Neural cell (in vitro differentiated cells): ENCODE measurements at regions not wholly inside any gene's neighbourhood (a gene's known extent, or its start where the extent isn't known, plus 50 kb on each side); places are given as distances from the start of the nearest gene placed in this dataset.

ENCODE experiments used
- EP300 ChIP-seq: fragments of 450-650 bp; conservative IDR thresholded peaks from 2 replicates; pipeline ENCODE4 v1.6.1; 2014; ENCODE audit warnings: antibody characterized with exemption, mild to moderate bottlenecking, moderate library complexity; ENCODE audit not compliant: poor library complexity, severe bottlenecking
- EZH2 ChIP-seq: fragments of 200-600, 300-800 bp; shearing (Covaris generic), sonication (generic); IDR thresholded peaks from 2 replicates; pipeline ENCODE4 v1.6.1; 2014; ENCODE audit warnings: antibody characterized with exemption, low read length, borderline replicate concordance, mild to moderate bottlenecking; ENCODE audit not compliant: insufficient read depth, poor library complexity, severe bottlenecking
- TAF1 ChIP-seq: IDR thresholded peaks from 2 replicates; pipeline ENCODE4 v1.6.1; 2012; ENCODE audit warnings: low read depth
- TF ChIP-seq, protein P1 (sequence below): fragments of 450-650 bp; IDR thresholded peaks from 2 replicates; pipeline ENCODE4 v1.5.1; 2014; ENCODE audit warnings: antibody characterized with exemption, mild to moderate bottlenecking, moderate library complexity; ENCODE audit not compliant: poor library complexity, severe bottlenecking
- TF ChIP-seq, protein P2 (sequence below): IDR thresholded peaks from 2 replicates; pipeline ENCODE4 v1.6.1; 2012; ENCODE audit warnings: borderline replicate concordance

DNA sequence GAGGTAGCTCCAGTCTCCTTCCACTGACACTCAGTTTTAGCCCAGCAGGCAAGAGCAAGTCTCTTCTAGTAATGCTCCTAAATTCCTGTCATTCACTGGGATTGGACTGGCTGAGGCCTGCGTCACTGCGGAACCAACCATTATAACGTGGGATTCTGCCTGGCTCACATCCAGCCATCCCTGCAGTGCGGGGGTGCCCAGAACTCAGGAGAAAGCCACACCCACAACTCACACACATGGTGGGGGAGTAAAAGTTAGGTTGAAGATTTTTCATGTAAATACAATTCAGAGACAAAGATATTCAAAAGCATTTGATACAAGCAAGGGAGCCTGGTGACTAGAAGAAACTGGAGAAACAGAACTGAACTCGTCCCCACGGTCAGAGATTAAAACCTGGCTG, 504.0 kb upstream of the CDH4 start:
- TF ChIP-seq, protein P1, sequence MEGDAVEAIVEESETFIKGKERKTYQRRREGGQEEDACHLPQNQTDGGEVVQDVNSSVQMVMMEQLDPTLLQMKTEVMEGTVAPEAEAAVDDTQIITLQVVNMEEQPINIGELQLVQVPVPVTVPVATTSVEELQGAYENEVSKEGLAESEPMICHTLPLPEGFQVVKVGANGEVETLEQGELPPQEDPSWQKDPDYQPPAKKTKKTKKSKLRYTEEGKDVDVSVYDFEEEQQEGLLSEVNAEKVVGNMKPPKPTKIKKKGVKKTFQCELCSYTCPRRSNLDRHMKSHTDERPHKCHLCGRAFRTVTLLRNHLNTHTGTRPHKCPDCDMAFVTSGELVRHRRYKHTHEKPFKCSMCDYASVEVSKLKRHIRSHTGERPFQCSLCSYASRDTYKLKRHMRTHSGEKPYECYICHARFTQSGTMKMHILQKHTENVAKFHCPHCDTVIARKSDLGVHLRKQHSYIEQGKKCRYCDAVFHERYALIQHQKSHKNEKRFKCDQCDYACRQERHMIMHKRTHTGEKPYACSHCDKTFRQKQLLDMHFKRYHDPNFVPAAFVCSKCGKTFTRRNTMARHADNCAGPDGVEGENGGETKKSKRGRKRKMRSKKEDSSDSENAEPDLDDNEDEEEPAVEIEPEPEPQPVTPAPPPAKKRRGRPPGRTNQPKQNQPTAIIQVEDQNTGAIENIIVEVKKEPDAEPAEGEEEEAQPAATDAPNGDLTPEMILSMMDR = no peak
- TF ChIP-seq, protein P2, sequence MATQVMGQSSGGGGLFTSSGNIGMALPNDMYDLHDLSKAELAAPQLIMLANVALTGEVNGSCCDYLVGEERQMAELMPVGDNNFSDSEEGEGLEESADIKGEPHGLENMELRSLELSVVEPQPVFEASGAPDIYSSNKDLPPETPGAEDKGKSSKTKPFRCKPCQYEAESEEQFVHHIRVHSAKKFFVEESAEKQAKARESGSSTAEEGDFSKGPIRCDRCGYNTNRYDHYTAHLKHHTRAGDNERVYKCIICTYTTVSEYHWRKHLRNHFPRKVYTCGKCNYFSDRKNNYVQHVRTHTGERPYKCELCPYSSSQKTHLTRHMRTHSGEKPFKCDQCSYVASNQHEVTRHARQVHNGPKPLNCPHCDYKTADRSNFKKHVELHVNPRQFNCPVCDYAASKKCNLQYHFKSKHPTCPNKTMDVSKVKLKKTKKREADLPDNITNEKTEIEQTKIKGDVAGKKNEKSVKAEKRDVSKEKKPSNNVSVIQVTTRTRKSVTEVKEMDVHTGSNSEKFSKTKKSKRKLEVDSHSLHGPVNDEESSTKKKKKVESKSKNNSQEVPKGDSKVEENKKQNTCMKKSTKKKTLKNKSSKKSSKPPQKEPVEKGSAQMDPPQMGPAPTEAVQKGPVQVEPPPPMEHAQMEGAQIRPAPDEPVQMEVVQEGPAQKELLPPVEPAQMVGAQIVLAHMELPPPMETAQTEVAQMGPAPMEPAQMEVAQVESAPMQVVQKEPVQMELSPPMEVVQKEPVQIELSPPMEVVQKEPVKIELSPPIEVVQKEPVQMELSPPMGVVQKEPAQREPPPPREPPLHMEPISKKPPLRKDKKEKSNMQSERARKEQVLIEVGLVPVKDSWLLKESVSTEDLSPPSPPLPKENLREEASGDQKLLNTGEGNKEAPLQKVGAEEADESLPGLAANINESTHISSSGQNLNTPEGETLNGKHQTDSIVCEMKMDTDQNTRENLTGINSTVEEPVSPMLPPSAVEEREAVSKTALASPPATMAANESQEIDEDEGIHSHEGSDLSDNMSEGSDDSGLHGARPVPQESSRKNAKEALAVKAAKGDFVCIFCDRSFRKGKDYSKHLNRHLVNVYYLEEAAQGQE = no peak
- no peak for TF ChIP-seq EP300
- no peak for TF ChIP-seq TAF1
- TF ChIP-seq EZH2 = no peak
